Activated T-helper 2 cell treated with anti-CD3 and anti-CD28 coated beads, Interferon-gamma antibody, Interleukin-2, Interleukin-4, amounts not matched to agents 10 μg/mL and 5 μg/mL and 100 μg/mL, durations not matched to agents 14 hours and 24 hours and 36 hours (primary cell): ENCODE measurements at regions not wholly inside any gene's neighbourhood (a gene's known extent, or its start where the extent isn't known, plus 50 kb on each side); places are given as distances from the start of the nearest gene placed in this dataset.

Experiments used
- DNase-seq: peaks from one replicate; pipeline ENCODE4 v3.0.0; 2021; ENCODE audit warnings: low spot score
- H3K27ac Mint-ChIP-seq: one replicate; pipeline ENCODE4 v1.8.0; 2021; ENCODE audit warnings: mixed read lengths
- H3K27me3 Mint-ChIP-seq: one replicate; pipeline ENCODE4 v1.8.0; 2021; ENCODE audit warnings: low read depth, mixed read lengths
- H3K36me3 Mint-ChIP-seq: one replicate; pipeline ENCODE4 v1.8.0; 2021; ENCODE audit warnings: low read depth, mixed read lengths
- H3K4me1 Mint-ChIP-seq: one replicate; pipeline ENCODE4 v1.8.0; 2021; ENCODE audit warnings: low read depth, mixed read lengths
- H3K4me3 Mint-ChIP-seq: one replicate; pipeline ENCODE4 v1.8.0; 2021; ENCODE audit warnings: low read depth, mild to moderate bottlenecking, moderate library complexity, mixed read lengths
- H3K9me3 Mint-ChIP-seq: one replicate; pipeline ENCODE4 v1.8.0; 2021; ENCODE audit warnings: mixed read lengths
- intact Hi-C: fragments of 100-400 bp; cut with micrococcal nuclease; formaldehyde crosslinking; loops from one replicate; pipeline ENCODE4 v1.15.1; 2023

- H3K36me3 Mint-ChIP-seq, result no peaks in the 10 kb centered on the region
These were observed 77.2 kb upstream of the TARS1 start for GRCh38 chr5:33363537-33363936.

GRCh38 chr5:33364406-33364805 is 76.4 kb upstream of the TARS1 start:
- Mint-ChIP-seq H3K9me3 (no peaks in the 10 kb centered on the region), H3K36me3 (no peaks in the 10 kb centered on the region), H3K4me3 (no peak overlapping the region), H3K27me3 (no peaks in the 10 kb centered on the region), H3K4me1 (no peaks in the 10 kb centered on the region), H3K27ac (no peak overlapping the region)
- intact Hi-C loops, result no loop called here
- DNase-seq, result no peak

More at GRCh38 chr5:33363537-33363936, 77.2 kb upstream of the TARS1 start:
- peaks cover 4% of the 10 kb centered on the region for H3K9me3 Mint-ChIP-seq
- no peak for DNase-seq
- intact Hi-C loops, result no loop called here
- no peak overlapping the region for H3K27ac Mint-ChIP-seq
- no peaks in the 10 kb centered on the region for H3K27me3 Mint-ChIP-seq
- H3K4me1 Mint-ChIP-seq, result no peaks in the 10 kb centered on the region
- no peak overlapping the region for H3K4me3 Mint-ChIP-seq

- Mint-ChIP-seq H3K4me3 (no peak overlapping the region), H3K27ac (no peak overlapping the region), H3K4me1 (no peaks in the 10 kb centered on the region), H3K9me3 (no peaks in the 10 kb centered on the region), H3K27me3 (no peaks in the 10 kb centered on the region), H3K36me3 (no peaks in the 10 kb centered on the region)
- no peak for DNase-seq
- intact Hi-C loops, result no loop called here
These were observed 73.3 kb upstream of the TARS1 start for GRCh38 chr5:33367416-33367815.

- Mint-ChIP-seq H3K9me3 (no peaks in the 10 kb centered on the region), H3K27me3 (no peaks in the 10 kb centered on the region), H3K4me3 (no peak overlapping the region), H3K36me3 (no peaks in the 10 kb centered on the region), H3K4me1 (no peaks in the 10 kb centered on the region), H3K27ac (no peak overlapping the region)
- intact Hi-C loops, result no loop called here
- DNase-seq, result no peak
These were observed 71.0 kb upstream of the TARS1 start for GRCh38 chr5:33369485-33370465.

GRCh38 chr5:33370466-33370859 is 70.3 kb upstream of the TARS1 start:
- no peak overlapping the region for H3K4me3 Mint-ChIP-seq
- no peaks in the 10 kb centered on the region for H3K36me3 Mint-ChIP-seq
- no peaks in the 10 kb centered on the region for H3K4me1 Mint-ChIP-seq
- intact Hi-C loops, result no loop called here
- no peak for DNase-seq
- no peak overlapping the region for H3K27ac Mint-ChIP-seq
- H3K9me3 Mint-ChIP-seq, result no peaks in the 10 kb centered on the region
- H3K27me3 Mint-ChIP-seq, result no peaks in the 10 kb centered on the region

- Mint-ChIP-seq H3K9me3 (no peaks in the 10 kb centered on the region), H3K4me3 (no peak overlapping the region), H3K27me3 (no peaks in the 10 kb centered on the region), H3K4me1 (no peaks in the 10 kb centered on the region), H3K36me3 (no peaks in the 10 kb centered on the region), H3K27ac (no peak overlapping the region)
- intact Hi-C loops, result no loop called here
- DNase-seq, result no peak
These were observed 69.1 kb upstream of the TARS1 start for GRCh38 chr5:33371660-33372059.

- H3K27me3 Mint-ChIP-seq, result no peaks in the 10 kb centered on the region
- no peak overlapping the region for H3K4me3 Mint-ChIP-seq
- intact Hi-C loops, result no loop called here
- DNase-seq, result no peak
- no peak overlapping the region for H3K27ac Mint-ChIP-seq
- H3K36me3 Mint-ChIP-seq, result no peaks in the 10 kb centered on the region
- H3K4me1 Mint-ChIP-seq, result no peaks in the 10 kb centered on the region
- no peaks in the 10 kb centered on the region for H3K9me3 Mint-ChIP-seq
These were observed 67.9 kb upstream of the TARS1 start for GRCh38 chr5:33372721-33373472.

- no peak overlapping the region for H3K4me3 Mint-ChIP-seq
- intact Hi-C loops, result no loop called here
- DNase-seq, result no peak
- H3K36me3 Mint-ChIP-seq, result no peaks in the 10 kb centered on the region
- no peak overlapping the region for H3K27ac Mint-ChIP-seq
- H3K27me3 Mint-ChIP-seq, result no peaks in the 10 kb centered on the region
- no peaks in the 10 kb centered on the region for H3K4me1 Mint-ChIP-seq
- no peaks in the 10 kb centered on the region for H3K9me3 Mint-ChIP-seq
These were observed 64.9 kb upstream of the TARS1 start for GRCh38 chr5:33375900-33376299.

- intact Hi-C loops, result no loop called here
- DNase-seq, result no peak
- Mint-ChIP-seq H3K4me1 (no peaks in the 10 kb centered on the region), H3K9me3 (no peaks in the 10 kb centered on the region), H3K27me3 (no peaks in the 10 kb centered on the region), H3K27ac (no peak overlapping the region), H3K4me3 (no peak overlapping the region), H3K36me3 (no peaks in the 10 kb centered on the region)
These were observed 61.0 kb upstream of the TARS1 start for GRCh38 chr5:33379757-33380156.

GRCh38 chr5:33381243-33381642 is 59.5 kb upstream of the TARS1 start:
- Mint-ChIP-seq H3K36me3 (no peaks in the 10 kb centered on the region), H3K9me3 (peaks cover 10% of the 10 kb centered on the region), H3K27ac (no peak overlapping the region), H3K27me3 (no peaks in the 10 kb centered on the region), H3K4me3 (no peak overlapping the region), H3K4me1 (no peaks in the 10 kb centered on the region)
- intact Hi-C loops, result no loop called here
- no peak for DNase-seq
